ENCODE measurements at regions not wholly inside any gene's neighbourhood (a gene's known extent, or its start where the extent isn't known, plus 50 kb on each side); places are given as distances from the start of the nearest gene placed in this dataset.
"Not testable (repeated sequence)": the region's sequence is repeated elsewhere in the genome, so short reads cannot be mapped to it uniquely, and the experiment has no call there.

- Mint-ChIP-seq H3K4me3 (no peak overlapping the region), H3K27me3 (peaks cover 0 to 7% (median 0%) of the 10 kb centered on the region in 5 donors), H3K36me3 (no peaks in the 10 kb centered on the region), H3K4me1 (no peaks in the 10 kb centered on the region), H3K9me3 (peaks cover 0 to 17% (median 2%) of the 10 kb centered on the region in 9 donors), H3K27ac (no peak overlapping the region)
- DNase-seq (no peak), ATAC-seq (no peak)
- POLR2A ChIA-PET: interaction anchor here (0.7 kb wide), 1 partner anchor 28 kb away, joined by 3 read pairs; no protein-coding TSS in a partner anchor
These were observed 220.2 kb upstream of the LRTM1 start for GRCh38 chr3:55147856-55148720.

- POLR2A ChIA-PET: interaction anchor here (0.7 kb wide), 1 partner anchor 27 kb away, joined by 3 read pairs; no protein-coding TSS in a partner anchor
These were observed 219.5 kb upstream of the LRTM1 start for GRCh38 chr3:55147406-55147805.

GRCh38 chr3:55146216-55146615, 218.4 kb upstream of the LRTM1 start:
- no peak overlapping the region for H3K4me3 Mint-ChIP-seq
- no peaks in the 10 kb centered on the region for H3K4me1 Mint-ChIP-seq
- no peaks in the 10 kb centered on the region for H3K27me3 Mint-ChIP-seq
- DNase-seq (no peak), ATAC-seq (no peak)
- H3K36me3 Mint-ChIP-seq: no peaks in the 10 kb centered on the region
- POLR2A ChIA-PET: no interaction called here
- H3K9me3 Mint-ChIP-seq: peaks cover 0 to 9% (median 0%) of the 10 kb centered on the region in 9 donors
- H3K27ac Mint-ChIP-seq: no peak overlapping the region

More at GRCh38 chr3:55147406-55147805, 219.5 kb upstream of the LRTM1 start:
- H3K9me3 Mint-ChIP-seq: peaks cover 0 to 14% (median 3%) of the 10 kb centered on the region in 9 donors
- H3K4me1 Mint-ChIP-seq: no peaks in the 10 kb centered on the region
- no peak for ATAC-seq
- H3K36me3 Mint-ChIP-seq: no peaks in the 10 kb centered on the region
- H3K27me3 Mint-ChIP-seq: peaks cover 0 to 2% (median 0%) of the 10 kb centered on the region in 5 donors
- DNase-seq: no peak
- no peak overlapping the region for H3K4me3 Mint-ChIP-seq
- no peak overlapping the region for H3K27ac Mint-ChIP-seq

- no peaks in the 10 kb centered on the region for H3K4me1 Mint-ChIP-seq
- DNase-seq: no peak
- POLR2A ChIA-PET: no interaction called here
- peaks cover 0 to 9% (median 0%) of the 10 kb centered on the region in 9 donors for H3K9me3 Mint-ChIP-seq
- H3K4me3 Mint-ChIP-seq: no peak overlapping the region
- H3K36me3 Mint-ChIP-seq: no peaks in the 10 kb centered on the region
- H3K27me3 Mint-ChIP-seq: no peaks in the 10 kb centered on the region
- H3K27ac Mint-ChIP-seq: no peak overlapping the region
- ATAC-seq: no peak
These were observed 216.3 kb upstream of the LRTM1 start for GRCh38 chr3:55144015-55144673.

- peaks cover 0 to 5% (median 0%) of the 10 kb centered on the region in 9 donors for H3K9me3 Mint-ChIP-seq
- no peaks in the 10 kb centered on the region for H3K27me3 Mint-ChIP-seq
- no peaks in the 10 kb centered on the region for H3K4me1 Mint-ChIP-seq
- no peak overlapping the region for H3K4me3 Mint-ChIP-seq
- H3K27ac Mint-ChIP-seq: no peak overlapping the region
- no peak for DNase-seq
- H3K36me3 Mint-ChIP-seq: no peaks in the 10 kb centered on the region
- ATAC-seq: no peak
- POLR2A ChIA-PET: no interaction called here
These were observed 215.5 kb upstream of the LRTM1 start for GRCh38 chr3:55143336-55143735.

GRCh38 chr3:55136291-55136690, 208.4 kb upstream of the LRTM1 start:
- H3K4me1 Mint-ChIP-seq, ATAC-seq, H3K27me3 Mint-ChIP-seq, H3K27ac Mint-ChIP-seq, H3K36me3 Mint-ChIP-seq, H3K4me3 Mint-ChIP-seq, H3K9me3 Mint-ChIP-seq, POLR2A ChIA-PET, DNase-seq: not testable (repeated sequence)

GRCh38 chr3:55128225-55128823, 200.5 kb upstream of the LRTM1 start:
- Mint-ChIP-seq H3K27ac (no peak overlapping the region), H3K4me3 (no peak overlapping the region), H3K36me3 (no peaks in the 10 kb centered on the region), H3K27me3 (peaks cover 0 to 7% (median 0%) of the 10 kb centered on the region in 5 donors), H3K4me1 (no peaks in the 10 kb centered on the region), H3K9me3 (peaks cover 0 to 14% (median 1%) of the 10 kb centered on the region in 9 donors)
- DNase-seq: no peak
- POLR2A ChIA-PET: no interaction called here
- no peak for ATAC-seq

GRCh38 chr3:55127565-55127964, 199.7 kb upstream of the LRTM1 start:
- Mint-ChIP-seq H3K4me1 (no peaks in the 10 kb centered on the region), H3K4me3 (no peak overlapping the region), H3K27ac (no peak overlapping the region), H3K9me3 (peaks cover 0 to 14% (median 2%) of the 10 kb centered on the region in 9 donors), H3K36me3 (no peaks in the 10 kb centered on the region), H3K27me3 (peaks cover 0 to 7% (median 0%) of the 10 kb centered on the region in 5 donors)
- ATAC-seq (no peak), DNase-seq (no peak)
- POLR2A ChIA-PET: no interaction called here

GRCh38 chr3:55124371-55124770, 196.5 kb upstream of the LRTM1 start:
- no peaks in the 10 kb centered on the region for H3K4me1 Mint-ChIP-seq
- POLR2A ChIA-PET: no interaction called here
- H3K36me3 Mint-ChIP-seq: no peaks in the 10 kb centered on the region
- ATAC-seq (no peak), DNase-seq (no peak)
- H3K27ac Mint-ChIP-seq: no peak overlapping the region
- peaks cover 0 to 14% (median 3%) of the 10 kb centered on the region in 9 donors for H3K9me3 Mint-ChIP-seq
- H3K4me3 Mint-ChIP-seq: no peak overlapping the region
- peaks cover 0 to 7% (median 0%) of the 10 kb centered on the region in 5 donors for H3K27me3 Mint-ChIP-seq
